A549 (cell line): ENCODE measurements at regions not wholly inside any gene's neighbourhood (a gene's known extent, or its start where the extent isn't known, plus 50 kb on each side); places are given as distances from the start of the nearest gene placed in this dataset.

ENCODE experiments used
- ATAC-seq, 2 experiments: fragments of 200-7000 bp in 1 of 2; fragments of >200 bp in 1 of 2; cut with Nextera tagmentation in 1 of 2; cut with Tn5 transposase in 1 of 2; 3 replicates each; pipeline versions ENCODE4 v1.8.0 to v1.9.1; 2018 to 2020; ENCODE audit warnings: mild to moderate bottlenecking in 1 of 2, moderate library complexity in 1 of 2
- CTCF ChIA-PET: fragments of 300-600 bp; sonication (Branson Sonifier 250); formaldehyde crosslinking; extraction: SDS; loops from one replicate; lab custom pipeline; 2021; ENCODE audit warnings: antibody characterized with exemption, inconsistent platforms; lab: Yijun Ruan, JAX
- POLR2A ChIA-PET: fragments of 350-600 bp; formaldehyde crosslinking; extraction: SDS; loops from one replicate; lab custom pipeline; 2021; ENCODE audit warnings: antibody characterized with exemption, inconsistent platforms; lab: Yijun Ruan, JAX
- DNase-seq, 2 experiments: peaks; one replicate each; pipeline versions ENCODE4 v3.0.0 to v3.0.0-alpha.2; 2011 to 2016; ENCODE audit warnings: low read depth in 1 of 2, low spot score in 1 of 2
- FAIRE-seq: peaks from 2 replicates; lab custom pipeline; 2011; peaks lifted over from hg19 to GRCh38; lab: Jason Lieb, UNC
- H3K27ac ChIP-seq, 2 experiments: fragments of >200 bp; sonication (Bioruptor Twin); formaldehyde crosslinking; 3 replicates each; pipeline ENCODE4 v1.5.1; 2016 to 2017
- H3K4me1 ChIP-seq: fragments of >200 bp; sonication (Bioruptor Twin); formaldehyde crosslinking; 3 replicates; pipeline ENCODE4 v1.6.1; 2016
- H3K4me2 ChIP-seq: fragments of >200 bp; sonication (Bioruptor Twin); formaldehyde crosslinking; 3 replicates; pipeline ENCODE4 v1.6.1; 2016
- H3K4me3 ChIP-seq: fragments of >200 bp; sonication (Bioruptor Twin); formaldehyde crosslinking; 3 replicates; pipeline ENCODE4 v1.5.1; 2016
- H3K9me3 ChIP-seq: fragments of >200 bp; sonication (Bioruptor Twin); formaldehyde crosslinking; 3 replicates; pipeline ENCODE4 v1.6.1; 2016
- CBX2 ChIP-seq: fragments of 200-600 bp; sonication (generic); IDR thresholded peaks from 2 replicates; pipeline ENCODE4 v1.6.1; 2016; ENCODE audit warnings: low read depth, mild to moderate bottlenecking, borderline replicate concordance
- CBX8 ChIP-seq: fragments of 200-600 bp; sonication (generic); IDR thresholded peaks from 2 replicates; pipeline ENCODE4 v1.6.1; 2016
- CHD2 ChIP-seq: fragments of 150-350 bp; IDR thresholded peaks from 2 replicates; pipeline ENCODE4 v1.6.1; 2014; ENCODE audit warnings: low read length; ENCODE audit not compliant: partially characterized antibody
- CHD4 ChIP-seq: fragments of 200-600 bp; sonication (generic); IDR thresholded peaks from 2 replicates; pipeline ENCODE4 v1.6.1; 2016; ENCODE audit warnings: antibody characterized with exemption, mild to moderate bottlenecking, borderline replicate concordance
- EHMT2 ChIP-seq: fragments of 200-600 bp; sonication (generic); IDR thresholded peaks from 2 replicates; pipeline ENCODE4 v1.6.1; 2016; ENCODE audit warnings: antibody characterized with exemption, low read depth, mild to moderate bottlenecking, moderate library complexity
- EP300 ChIP-seq, 2 experiments: fragments of >200 bp; sonication (Bioruptor Twin); formaldehyde crosslinking; IDR thresholded peaks; 2 replicates in 1 of 2; 3 replicates in 1 of 2; pipeline ENCODE4 v1.6.1; 2016 to 2017
- ESRRA ChIP-seq: fragments of 150-350 bp; IDR thresholded peaks from 2 replicates; pipeline ENCODE4 v1.6.1; 2014; ENCODE audit warnings: mild to moderate bottlenecking, low read length, borderline replicate concordance
- HOXA7 ChIP-seq: fragments of 250-450 bp; sonication (Bioruptor Pico); IDR thresholded peaks from 2 replicates; pipeline ENCODE4 v1.5.0; 2020; ENCODE audit warnings: mild to moderate bottlenecking, moderate library complexity
- JUNB ChIP-seq: fragments of >200 bp; sonication (Bioruptor Twin); formaldehyde crosslinking; IDR thresholded peaks from 2 replicates; pipeline ENCODE4 v1.6.1; 2016
- KDM1A ChIP-seq: fragments of 200-600 bp; sonication (generic); IDR thresholded peaks from 2 replicates; pipeline ENCODE4 v1.6.1; 2016; ENCODE audit warnings: low read depth, mild to moderate bottlenecking
- MAFK ChIP-seq: fragments of 450-650 bp; IDR thresholded peaks from 2 replicates; pipeline ENCODE4 v1.6.1; 2014; ENCODE audit not compliant: partially characterized antibody
- MAX ChIP-seq: IDR thresholded peaks from 2 replicates; pipeline ENCODE4 v1.6.1; 2012
- MYC ChIP-seq: IDR thresholded peaks from 2 replicates; pipeline ENCODE4 v1.6.1; 2012; ENCODE audit warnings: mild to moderate bottlenecking, inconsistent platforms, low read length, improper control_type of control experiment, borderline replicate concordance
- NPAS2 ChIP-seq: fragments of 250-450 bp; sonication (Bioruptor Pico); IDR thresholded peaks from 2 replicates; pipeline ENCODE4 v1.8.0; 2022; ENCODE audit warnings: mild to moderate bottlenecking, moderate library complexity, borderline replicate concordance
- NR3C1 ChIP-seq: fragments of >200 bp; sonication (Bioruptor Twin); formaldehyde crosslinking; IDR thresholded peaks from 3 replicates; pipeline ENCODE4 v1.6.1; 2017
- POLR2A ChIP-seq: IDR thresholded peaks from 2 replicates; pipeline ENCODE4 v1.6.1; 2012; ENCODE audit warnings: mild to moderate bottlenecking, low read length
- RAD21 ChIP-seq, 2 experiments: fragments of >200 bp in 1 of 2; sonication (Bioruptor Twin) in 1 of 2; formaldehyde crosslinking in 1 of 2; IDR thresholded peaks in 1 of 2; conservative IDR thresholded peaks in 1 of 2; 2 replicates in 1 of 2; 3 replicates in 1 of 2; pipeline ENCODE4 v1.6.1; 2012 to 2018; ENCODE audit warnings: inconsistent platforms in 1 of 2
- RCOR1 ChIP-seq: fragments of 150-350 bp; IDR thresholded peaks from 2 replicates; pipeline ENCODE4 v1.6.1; 2014; ENCODE audit warnings: antibody characterized with exemption, low read length, low read depth
- SMC3 ChIP-seq: fragments of >200 bp; sonication (Bioruptor Twin); formaldehyde crosslinking; IDR thresholded peaks from 3 replicates; pipeline ENCODE4 v1.6.1; 2018; ENCODE audit warnings: inconsistent platforms
- TP53 ChIP-seq: fragments of 250-450 bp; sonication (Bioruptor Pico); IDR thresholded peaks from 2 replicates; pipeline ENCODE4 v1.5.0; 2021; ENCODE audit warnings: mild to moderate bottlenecking, moderate library complexity
- ZC3H11A ChIP-seq: fragments of 450-650 bp; IDR thresholded peaks from 2 replicates; pipeline ENCODE4 v1.6.1; 2014; ENCODE audit warnings: antibody characterized with exemption, mild to moderate bottlenecking
- ZFP36 ChIP-seq: fragments of 450-650 bp; IDR thresholded peaks from 2 replicates; pipeline ENCODE4 v1.6.1; 2014; ENCODE audit warnings: borderline replicate concordance; ENCODE audit not compliant: partially characterized antibody
- ZNF302 ChIP-seq: fragments of 250-450 bp; sonication (Bioruptor Pico); IDR thresholded peaks from 2 replicates; pipeline ENCODE4 v1.9.0; 2021; ENCODE audit warnings: inconsistent platforms, mild to moderate bottlenecking, moderate library complexity
- ZSCAN20 ChIP-seq: fragments of 250-450 bp; sonication (Bioruptor Pico); IDR thresholded peaks from 2 replicates; pipeline ENCODE4 v1.8.0; 2022; ENCODE audit warnings: mild to moderate bottlenecking, moderate library complexity
- WGBS: methylation state at CpG from one replicate; pipeline ENCODE4 v1.1.6; 2017; ENCODE audit errors: missing lambda C conversion rate; 5-methylcytosine and 5-hydroxymethylcytosine counted together
- TF ChIP-seq, protein P1 (sequence below): fragments of 450-650 bp; IDR thresholded peaks from 2 replicates; pipeline ENCODE4 v1.6.1; 2014; ENCODE audit warnings: antibody characterized with exemption
- TF ChIP-seq, protein P2 (sequence below): fragments of 200-600 bp; sonication (generic); IDR thresholded peaks from 2 replicates; pipeline ENCODE4 v1.6.1; 2016; ENCODE audit warnings: antibody characterized with exemption, mild to moderate bottlenecking, moderate library complexity
- TF ChIP-seq, protein P3 (sequence below): fragments of 250-450 bp; sonication (Bioruptor Pico); IDR thresholded peaks from 2 replicates; pipeline ENCODE4 v1.5.0; 2021; ENCODE audit warnings: mild to moderate bottlenecking, moderate library complexity, borderline replicate concordance

- 24% methylated on average over 1 of the region's 1 CpG for WGBS
- TF ChIP-seq KDM1A, result no peak
- TF ChIP-seq CHD2, result no peak
- TF ChIP-seq, protein P1, sequence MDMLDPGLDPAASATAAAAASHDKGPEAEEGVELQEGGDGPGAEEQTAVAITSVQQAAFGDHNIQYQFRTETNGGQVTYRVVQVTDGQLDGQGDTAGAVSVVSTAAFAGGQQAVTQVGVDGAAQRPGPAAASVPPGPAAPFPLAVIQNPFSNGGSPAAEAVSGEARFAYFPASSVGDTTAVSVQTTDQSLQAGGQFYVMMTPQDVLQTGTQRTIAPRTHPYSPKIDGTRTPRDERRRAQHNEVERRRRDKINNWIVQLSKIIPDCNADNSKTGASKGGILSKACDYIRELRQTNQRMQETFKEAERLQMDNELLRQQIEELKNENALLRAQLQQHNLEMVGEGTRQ, result no peak
- no peak for TF ChIP-seq CHD4
- TF ChIP-seq EP300 (IDR thresholded peaks at IDR 0.05), result no peak
- TF ChIP-seq JUNB, result no peak
- TF ChIP-seq RCOR1, result no peak
- no peak for TF ChIP-seq SMC3
- TF ChIP-seq, protein P2, sequence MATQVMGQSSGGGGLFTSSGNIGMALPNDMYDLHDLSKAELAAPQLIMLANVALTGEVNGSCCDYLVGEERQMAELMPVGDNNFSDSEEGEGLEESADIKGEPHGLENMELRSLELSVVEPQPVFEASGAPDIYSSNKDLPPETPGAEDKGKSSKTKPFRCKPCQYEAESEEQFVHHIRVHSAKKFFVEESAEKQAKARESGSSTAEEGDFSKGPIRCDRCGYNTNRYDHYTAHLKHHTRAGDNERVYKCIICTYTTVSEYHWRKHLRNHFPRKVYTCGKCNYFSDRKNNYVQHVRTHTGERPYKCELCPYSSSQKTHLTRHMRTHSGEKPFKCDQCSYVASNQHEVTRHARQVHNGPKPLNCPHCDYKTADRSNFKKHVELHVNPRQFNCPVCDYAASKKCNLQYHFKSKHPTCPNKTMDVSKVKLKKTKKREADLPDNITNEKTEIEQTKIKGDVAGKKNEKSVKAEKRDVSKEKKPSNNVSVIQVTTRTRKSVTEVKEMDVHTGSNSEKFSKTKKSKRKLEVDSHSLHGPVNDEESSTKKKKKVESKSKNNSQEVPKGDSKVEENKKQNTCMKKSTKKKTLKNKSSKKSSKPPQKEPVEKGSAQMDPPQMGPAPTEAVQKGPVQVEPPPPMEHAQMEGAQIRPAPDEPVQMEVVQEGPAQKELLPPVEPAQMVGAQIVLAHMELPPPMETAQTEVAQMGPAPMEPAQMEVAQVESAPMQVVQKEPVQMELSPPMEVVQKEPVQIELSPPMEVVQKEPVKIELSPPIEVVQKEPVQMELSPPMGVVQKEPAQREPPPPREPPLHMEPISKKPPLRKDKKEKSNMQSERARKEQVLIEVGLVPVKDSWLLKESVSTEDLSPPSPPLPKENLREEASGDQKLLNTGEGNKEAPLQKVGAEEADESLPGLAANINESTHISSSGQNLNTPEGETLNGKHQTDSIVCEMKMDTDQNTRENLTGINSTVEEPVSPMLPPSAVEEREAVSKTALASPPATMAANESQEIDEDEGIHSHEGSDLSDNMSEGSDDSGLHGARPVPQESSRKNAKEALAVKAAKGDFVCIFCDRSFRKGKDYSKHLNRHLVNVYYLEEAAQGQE, result no peak
- ChIA-PET POLR2A (no interaction called here), CTCF (no interaction called here)
- no peak for DNase-seq
- peaks cover 43% of the 10 kb centered on the region for H3K4me1 ChIP-seq
- no peak for ATAC-seq
- FAIRE-seq, result no peak
- H3K27ac ChIP-seq, result peak overlapping the region in 1 of 2 experiments; percentile 16; a peak in 1 of 6 replicates
- H3K9me3 ChIP-seq, result no peaks in the 10 kb centered on the region
- peak overlapping the region; percentile 54 for H3K4me2 ChIP-seq
- H3K4me3 ChIP-seq, result no peak overlapping the region
Observed at GRCh38 chr4:141849778-141850177, 213.4 kb downstream of the IL15 start.

GRCh38 chr4:141851246-141851891 lies 215.0 kb downstream of the IL15 start:
- FAIRE-seq (no peak), DNase-seq (no peak), ATAC-seq (no peak)
- peaks cover 39% of the 10 kb centered on the region for H3K4me1 ChIP-seq
- ChIA-PET POLR2A (no interaction called here), CTCF (no interaction called here)
- no peak overlapping the region for H3K4me3 ChIP-seq
- H3K27ac ChIP-seq, result peak overlapping the region; percentile 44 to 69; a peak in 4 of 6 replicates
- H3K9me3 ChIP-seq, result no peaks in the 10 kb centered on the region
- no peak for TF ChIP-seq ZFP36
- no peak for TF ChIP-seq SMC3
- no peak for TF ChIP-seq MAX
- TF ChIP-seq, all 56 proteins: peak for 0
- 83% methylated on average over 2 of the region's 2 CpGs for WGBS
- no peak overlapping the region for H3K4me2 ChIP-seq

GRCh38 chr4:141853091-141853764 lies 216.8 kb downstream of the IL15 start:
- H3K4me3 ChIP-seq, result no peak overlapping the region
- H3K4me1 ChIP-seq, result peaks cover 39% of the 10 kb centered on the region
- WGBS, result 84% methylated on average over 12 of the region's 12 CpGs
- H3K27ac ChIP-seq, result peak overlapping the region in 1 of 2 experiments; percentile 27; a peak in 1 of 6 replicates
- no peaks in the 10 kb centered on the region for H3K9me3 ChIP-seq
- DNase-seq (peak in 1 of 2 experiments; percentile 22), ATAC-seq (no peak), FAIRE-seq (no peak)
- peak overlapping the region; percentile 27; the same call in 1 of the 3 replicates for H3K4me2 ChIP-seq
- ChIA-PET CTCF (no interaction called here), POLR2A (no interaction called here)
- TF ChIP-seq NR3C1 (no peak), CBX8 (no peak), NPAS2 (CRISPR knock-in tag) (no peak), EP300 (IDR thresholded peaks at IDR 0.05) (no peak), ZC3H11A (no peak), EHMT2 (no peak), POLR2A (no peak), ZNF302 (CRISPR knock-in tag) (no peak), JUNB (no peak), TP53 (CRISPR knock-in tag) (no peak), MYC (no peak), ZSCAN20 (CRISPR knock-in tag) (no peak), RAD21 (conservative IDR thresholded peaks at IDR 0.05 in 1 of 2, IDR thresholded peaks at IDR 0.05 in 1 of 2) (no peak), CBX2 (no peak), MAFK (no peak), HOXA7 (no peak), ESRRA (no peak)
- TF ChIP-seq, protein P3, sequence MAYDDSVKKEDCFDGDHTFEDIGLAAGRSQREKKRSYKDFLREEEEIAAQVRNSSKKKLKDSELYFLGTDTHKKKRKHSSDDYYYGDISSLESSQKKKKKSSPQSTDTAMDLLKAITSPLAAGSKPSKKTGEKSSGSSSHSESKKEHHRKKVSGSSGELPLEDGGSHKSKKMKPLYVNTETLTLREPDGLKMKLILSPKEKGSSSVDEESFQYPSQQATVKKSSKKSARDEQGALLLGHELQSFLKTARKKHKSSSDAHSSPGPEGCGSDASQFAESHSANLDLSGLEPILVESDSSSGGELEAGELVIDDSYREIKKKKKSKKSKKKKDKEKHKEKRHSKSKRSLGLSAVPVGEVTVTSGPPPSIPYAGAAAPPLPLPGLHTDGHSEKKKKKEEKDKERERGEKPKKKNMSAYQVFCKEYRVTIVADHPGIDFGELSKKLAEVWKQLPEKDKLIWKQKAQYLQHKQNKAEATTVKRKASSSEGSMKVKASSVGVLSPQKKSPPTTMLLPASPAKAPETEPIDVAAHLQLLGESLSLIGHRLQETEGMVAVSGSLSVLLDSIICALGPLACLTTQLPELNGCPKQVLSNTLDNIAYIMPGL (CRISPR knock-in tag), result no peak
- TF ChIP-seq, protein P1, result no peak
